GM10266 (cell line): ENCODE measurements at regions not wholly inside any gene's neighbourhood (a gene's known extent, or its start where the extent isn't known, plus 50 kb on each side); places are given as distances from the start of the nearest gene placed in this dataset.

Experiments used
- DNase-seq: peaks from one replicate; pipeline ENCODE4 v3.0.0; 2012; ENCODE audit errors: extremely low spot score
- TF ChIP-seq, protein P1 (sequence below): IDR thresholded peaks from 2 replicates; pipeline ENCODE4 v1.5.1; 2012; ENCODE audit warnings: mild to moderate bottlenecking, low read depth; ENCODE audit not compliant: control insufficient read depth, insufficient read depth; ENCODE audit errors: missing control alignments

DNA sequence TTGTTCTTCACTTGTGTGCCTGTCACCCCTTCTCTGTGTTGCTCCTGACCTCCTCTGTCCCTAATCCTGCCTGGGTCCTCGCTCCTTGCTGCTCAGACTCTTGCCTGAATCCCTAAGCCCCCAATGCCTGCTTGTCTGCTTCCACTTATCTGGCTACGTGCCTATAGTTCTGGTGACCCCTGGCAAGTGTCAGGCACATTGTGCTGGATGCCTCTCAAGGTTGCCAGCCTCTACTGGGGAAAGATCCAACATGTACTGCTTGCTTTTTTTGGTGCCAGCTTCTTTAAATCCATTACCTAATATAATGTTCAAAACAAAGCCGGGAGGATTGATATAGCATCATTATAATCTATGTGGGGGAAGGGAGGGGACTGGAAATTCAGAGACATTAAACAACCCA lies 448.0 kb upstream of the CCDC196 start:
- no peak for DNase-seq
- TF ChIP-seq, protein P1, sequence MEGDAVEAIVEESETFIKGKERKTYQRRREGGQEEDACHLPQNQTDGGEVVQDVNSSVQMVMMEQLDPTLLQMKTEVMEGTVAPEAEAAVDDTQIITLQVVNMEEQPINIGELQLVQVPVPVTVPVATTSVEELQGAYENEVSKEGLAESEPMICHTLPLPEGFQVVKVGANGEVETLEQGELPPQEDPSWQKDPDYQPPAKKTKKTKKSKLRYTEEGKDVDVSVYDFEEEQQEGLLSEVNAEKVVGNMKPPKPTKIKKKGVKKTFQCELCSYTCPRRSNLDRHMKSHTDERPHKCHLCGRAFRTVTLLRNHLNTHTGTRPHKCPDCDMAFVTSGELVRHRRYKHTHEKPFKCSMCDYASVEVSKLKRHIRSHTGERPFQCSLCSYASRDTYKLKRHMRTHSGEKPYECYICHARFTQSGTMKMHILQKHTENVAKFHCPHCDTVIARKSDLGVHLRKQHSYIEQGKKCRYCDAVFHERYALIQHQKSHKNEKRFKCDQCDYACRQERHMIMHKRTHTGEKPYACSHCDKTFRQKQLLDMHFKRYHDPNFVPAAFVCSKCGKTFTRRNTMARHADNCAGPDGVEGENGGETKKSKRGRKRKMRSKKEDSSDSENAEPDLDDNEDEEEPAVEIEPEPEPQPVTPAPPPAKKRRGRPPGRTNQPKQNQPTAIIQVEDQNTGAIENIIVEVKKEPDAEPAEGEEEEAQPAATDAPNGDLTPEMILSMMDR: no peak

- DNase-seq: no peak
- TF ChIP-seq, protein P1: no peak
Measured at GRCh38 chr14:66038618-66039017, 447.6 kb upstream of the CCDC196 start.

DNA sequence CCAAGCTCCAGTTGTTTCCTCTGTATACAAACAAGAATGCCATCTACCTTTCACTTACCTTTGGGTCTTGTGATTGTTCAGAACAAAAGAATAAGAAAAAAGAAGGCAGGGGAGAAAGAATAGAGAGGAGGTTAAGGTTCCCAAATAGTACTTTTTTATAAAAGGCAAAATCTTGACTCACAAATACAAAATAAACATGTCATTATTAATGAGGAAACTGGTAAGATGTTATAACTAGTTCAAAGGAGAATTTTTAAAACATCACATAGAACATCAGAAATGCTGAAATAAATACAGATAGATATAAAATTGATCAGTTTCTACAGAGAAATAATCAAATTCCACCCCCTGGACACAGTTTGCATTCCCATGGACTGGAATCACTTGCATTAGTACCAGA lies 446.7 kb upstream of the CCDC196 start:
- TF ChIP-seq, protein P1: no peak
- DNase-seq: no peak

GRCh38 chr14:66041582-66041981 lies 444.6 kb upstream of the CCDC196 start:
- DNase-seq: no peak
- TF ChIP-seq, protein P1: no peak

- no peak for DNase-seq
- TF ChIP-seq, protein P1: no peak
Measured at GRCh38 chr14:66043921-66044320, 442.2 kb upstream of the CCDC196 start.

DNA sequence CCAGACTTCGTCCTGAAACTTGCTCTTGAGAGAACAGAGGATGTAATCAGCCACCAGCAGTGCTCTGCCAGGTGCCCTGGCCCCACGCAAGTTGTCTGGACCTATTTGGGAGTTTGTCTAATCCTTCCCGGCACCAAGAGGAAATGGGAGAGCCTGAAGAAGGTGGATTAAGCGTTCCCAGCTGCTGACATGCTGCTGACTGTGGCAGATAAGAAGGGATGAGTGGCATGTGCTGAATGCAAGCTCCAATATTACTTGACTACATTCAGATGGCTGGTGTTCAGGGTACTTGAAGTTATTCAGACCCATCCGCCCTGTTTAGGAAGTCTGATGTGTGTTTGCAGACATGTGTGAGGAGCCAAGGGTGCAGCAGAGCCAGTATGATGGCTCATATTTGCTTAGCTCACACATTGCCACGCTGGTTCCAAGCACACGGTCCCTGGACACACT lies 440.6 kb upstream of the CCDC196 start:
- TF ChIP-seq, protein P1: no peak
- DNase-seq: no peak

DNA sequence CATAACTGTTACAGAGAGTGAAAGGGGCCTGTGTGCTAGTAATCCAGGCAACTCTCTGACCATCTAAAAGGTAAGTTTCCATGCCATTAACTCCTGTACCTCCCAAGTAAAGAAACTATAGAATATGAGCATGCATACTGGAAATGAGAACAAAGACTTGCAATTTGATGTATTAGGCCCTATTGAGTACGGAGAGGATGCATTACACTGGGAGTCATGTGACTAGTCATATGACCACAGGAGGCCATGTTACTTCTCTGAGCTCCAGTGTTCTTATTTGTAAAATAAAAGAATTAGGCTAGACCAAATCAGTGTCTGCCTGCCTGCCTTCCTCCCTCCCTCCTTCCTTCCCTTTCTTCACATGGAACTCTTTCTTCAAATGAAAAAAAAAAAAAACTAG lies 440.1 kb upstream of the CCDC196 start:
- TF ChIP-seq, protein P1: no peak
- DNase-seq: no peak
